A549 (cell line): ENCODE measurements at regions not wholly inside any gene's neighbourhood (a gene's known extent, or its start where the extent isn't known, plus 50 kb on each side); places are given as distances from the start of the nearest gene placed in this dataset.

ENCODE experiments used
- ATAC-seq, 2 experiments: fragments of 200-7000 bp in 1 of 2; fragments of >200 bp in 1 of 2; cut with Nextera tagmentation in 1 of 2; cut with Tn5 transposase in 1 of 2; 3 replicates each; pipeline versions ENCODE4 v1.8.0 to v1.9.1; 2018 to 2020; ENCODE audit warnings: mild to moderate bottlenecking in 1 of 2, moderate library complexity in 1 of 2
- CTCF ChIA-PET: fragments of 300-600 bp; sonication (Branson Sonifier 250); formaldehyde crosslinking; extraction: SDS; loops from one replicate; lab custom pipeline; 2021; ENCODE audit warnings: antibody characterized with exemption, inconsistent platforms; lab: Yijun Ruan, JAX
- POLR2A ChIA-PET: fragments of 350-600 bp; formaldehyde crosslinking; extraction: SDS; loops from one replicate; lab custom pipeline; 2021; ENCODE audit warnings: antibody characterized with exemption, inconsistent platforms; lab: Yijun Ruan, JAX
- DNase-seq, 2 experiments: peaks; one replicate each; pipeline versions ENCODE4 v3.0.0 to v3.0.0-alpha.2; 2011 to 2016; ENCODE audit warnings: low read depth in 1 of 2, low spot score in 1 of 2
- FAIRE-seq: peaks from 2 replicates; lab custom pipeline; 2011; peaks lifted over from hg19 to GRCh38; lab: Jason Lieb, UNC
- H3K27ac ChIP-seq, 2 experiments: fragments of >200 bp; sonication (Bioruptor Twin); formaldehyde crosslinking; 3 replicates each; pipeline ENCODE4 v1.5.1; 2016 to 2017
- H3K4me1 ChIP-seq: fragments of >200 bp; sonication (Bioruptor Twin); formaldehyde crosslinking; 3 replicates; pipeline ENCODE4 v1.6.1; 2016
- H3K4me2 ChIP-seq: fragments of >200 bp; sonication (Bioruptor Twin); formaldehyde crosslinking; 3 replicates; pipeline ENCODE4 v1.6.1; 2016
- H3K4me3 ChIP-seq: fragments of >200 bp; sonication (Bioruptor Twin); formaldehyde crosslinking; 3 replicates; pipeline ENCODE4 v1.5.1; 2016
- H3K9me3 ChIP-seq: fragments of >200 bp; sonication (Bioruptor Twin); formaldehyde crosslinking; 3 replicates; pipeline ENCODE4 v1.6.1; 2016
- ATOH8 ChIP-seq: fragments of 250-450 bp; sonication (Bioruptor Pico); IDR thresholded peaks from 2 replicates; pipeline ENCODE4 v1.5.0; 2020; ENCODE audit warnings: low read depth, mild to moderate bottlenecking, moderate library complexity
- BCL3 ChIP-seq: fragments of >200 bp; sonication (Bioruptor Twin); formaldehyde crosslinking; IDR thresholded peaks from 3 replicates; pipeline ENCODE4 v1.6.1; 2016
- CBX2 ChIP-seq: fragments of 200-600 bp; sonication (generic); IDR thresholded peaks from 2 replicates; pipeline ENCODE4 v1.6.1; 2016; ENCODE audit warnings: low read depth, mild to moderate bottlenecking, borderline replicate concordance
- CHD4 ChIP-seq: fragments of 200-600 bp; sonication (generic); IDR thresholded peaks from 2 replicates; pipeline ENCODE4 v1.6.1; 2016; ENCODE audit warnings: antibody characterized with exemption, mild to moderate bottlenecking, borderline replicate concordance
- ESRRA ChIP-seq: fragments of 150-350 bp; IDR thresholded peaks from 2 replicates; pipeline ENCODE4 v1.6.1; 2014; ENCODE audit warnings: mild to moderate bottlenecking, low read length, borderline replicate concordance
- FOSB ChIP-seq: fragments of 250-450 bp; sonication (Bioruptor Pico); IDR thresholded peaks from 2 replicates; pipeline ENCODE4 v1.5.0; 2020; ENCODE audit warnings: mild to moderate bottlenecking, moderate library complexity
- FOSL2 ChIP-seq, 2 experiments: fragments of 450-650 bp in 1 of 2; fragments of >200 bp in 1 of 2; sonication (Bioruptor Twin) in 1 of 2; formaldehyde crosslinking; IDR thresholded peaks; 2 replicates each; pipeline versions ENCODE4 v1.5.0 to v1.6.1; 2016 to 2020; ENCODE audit warnings: mild to moderate bottlenecking in 1 of 2, moderate library complexity in 1 of 2
- HDAC2 ChIP-seq: fragments of 200-600 bp; sonication (generic); IDR thresholded peaks from 2 replicates; pipeline ENCODE4 v1.6.1; 2016
- HOXA7 ChIP-seq: fragments of 250-450 bp; sonication (Bioruptor Pico); IDR thresholded peaks from 2 replicates; pipeline ENCODE4 v1.5.0; 2020; ENCODE audit warnings: mild to moderate bottlenecking, moderate library complexity
- HOXB13 ChIP-seq: fragments of 250-450 bp; sonication (Bioruptor Pico); IDR thresholded peaks from 2 replicates; pipeline ENCODE4 v1.5.0; 2020; ENCODE audit warnings: low read depth, mild to moderate bottlenecking, moderate library complexity
- JUNB ChIP-seq: fragments of >200 bp; sonication (Bioruptor Twin); formaldehyde crosslinking; IDR thresholded peaks from 2 replicates; pipeline ENCODE4 v1.6.1; 2016
- KDM1A ChIP-seq: fragments of 200-600 bp; sonication (generic); IDR thresholded peaks from 2 replicates; pipeline ENCODE4 v1.6.1; 2016; ENCODE audit warnings: low read depth, mild to moderate bottlenecking
- KDM5A ChIP-seq: fragments of 200-600 bp; sonication (generic); IDR thresholded peaks from 2 replicates; pipeline ENCODE4 v1.6.1; 2016; ENCODE audit warnings: antibody characterized with exemption, mild to moderate bottlenecking
- MAZ ChIP-seq: fragments of 150-350 bp; IDR thresholded peaks from 2 replicates; pipeline ENCODE4 v1.6.1; 2014; ENCODE audit warnings: antibody characterized with exemption, low read depth, low read length, borderline replicate concordance
- MYC ChIP-seq: IDR thresholded peaks from 2 replicates; pipeline ENCODE4 v1.6.1; 2012; ENCODE audit warnings: mild to moderate bottlenecking, inconsistent platforms, low read length, improper control_type of control experiment, borderline replicate concordance
- NR3C1 ChIP-seq: fragments of >200 bp; sonication (Bioruptor Twin); formaldehyde crosslinking; IDR thresholded peaks from 3 replicates; pipeline ENCODE4 v1.6.1; 2017
- PBX3 ChIP-seq: IDR thresholded peaks from 2 replicates; pipeline ENCODE4 v1.6.1; 2012
- POLR2A ChIP-seq: IDR thresholded peaks from 2 replicates; pipeline ENCODE4 v1.6.1; 2012; ENCODE audit warnings: mild to moderate bottlenecking, low read length
- RAD21 ChIP-seq, 2 experiments: fragments of >200 bp in 1 of 2; sonication (Bioruptor Twin) in 1 of 2; formaldehyde crosslinking in 1 of 2; IDR thresholded peaks in 1 of 2; conservative IDR thresholded peaks in 1 of 2; 2 replicates in 1 of 2; 3 replicates in 1 of 2; pipeline ENCODE4 v1.6.1; 2012 to 2018; ENCODE audit warnings: inconsistent platforms in 1 of 2
- RFX5 ChIP-seq: fragments of 450-650 bp; IDR thresholded peaks from 2 replicates; pipeline ENCODE4 v1.7.1; 2014; ENCODE audit warnings: antibody characterized with exemption, mild to moderate bottlenecking, moderate library complexity
- RNF2 ChIP-seq: fragments of 200-600 bp; sonication (generic); IDR thresholded peaks from 2 replicates; pipeline ENCODE4 v1.6.1; 2016; ENCODE audit warnings: low read depth, mild to moderate bottlenecking, antibody characterized with exemption, moderate library complexity, borderline replicate concordance
- SMC3 ChIP-seq: fragments of >200 bp; sonication (Bioruptor Twin); formaldehyde crosslinking; IDR thresholded peaks from 3 replicates; pipeline ENCODE4 v1.6.1; 2018; ENCODE audit warnings: inconsistent platforms
- SREBF2 ChIP-seq: fragments of 450-650 bp; IDR thresholded peaks from 2 replicates; pipeline ENCODE4 v1.6.1; 2014; ENCODE audit warnings: mild to moderate bottlenecking, moderate library complexity
- TP53 ChIP-seq: fragments of 250-450 bp; sonication (Bioruptor Pico); IDR thresholded peaks from 2 replicates; pipeline ENCODE4 v1.5.0; 2021; ENCODE audit warnings: mild to moderate bottlenecking, moderate library complexity
- ZC3H11A ChIP-seq: fragments of 450-650 bp; IDR thresholded peaks from 2 replicates; pipeline ENCODE4 v1.6.1; 2014; ENCODE audit warnings: antibody characterized with exemption, mild to moderate bottlenecking
- ZNF302 ChIP-seq: fragments of 250-450 bp; sonication (Bioruptor Pico); IDR thresholded peaks from 2 replicates; pipeline ENCODE4 v1.9.0; 2021; ENCODE audit warnings: inconsistent platforms, mild to moderate bottlenecking, moderate library complexity
- WGBS: methylation state at CpG from one replicate; pipeline ENCODE4 v1.1.6; 2017; ENCODE audit errors: missing lambda C conversion rate; 5-methylcytosine and 5-hydroxymethylcytosine counted together

DNA sequence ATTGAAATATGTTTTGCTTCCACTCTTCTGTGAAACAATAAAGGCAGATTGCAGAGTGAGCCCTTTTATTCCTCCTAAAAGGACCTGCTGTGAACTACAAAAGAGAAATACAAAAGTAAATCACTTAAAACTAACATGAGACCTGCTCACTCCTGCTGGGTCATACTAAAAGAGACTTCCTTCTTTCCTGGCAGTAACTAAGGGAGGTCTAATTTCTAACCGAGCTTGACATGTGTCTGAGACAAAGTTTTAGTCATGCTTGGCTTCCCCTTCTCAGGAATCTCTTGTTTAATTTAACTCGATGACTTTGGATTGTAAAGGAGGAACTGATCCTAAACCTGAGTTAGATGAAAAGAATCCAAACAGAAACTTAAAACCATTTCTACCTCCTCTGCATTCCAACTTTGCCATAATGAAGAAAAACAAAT is 86.4 kb upstream of the CDH6 start:
- H3K27ac ChIP-seq = no peak overlapping the region
- no peaks in the 10 kb centered on the region for H3K4me1 ChIP-seq
- no peak for DNase-seq
- TF ChIP-seq NR3C1 (no peak), FOSB (CRISPR knock-in tag) (no peak), CBX2 (no peak), BCL3 (no peak), ESRRA (no peak), RAD21 (conservative IDR thresholded peaks at IDR 0.05 in 1 of 2, IDR thresholded peaks at IDR 0.05 in 1 of 2) (no peak), ZNF302 (CRISPR knock-in tag) (no peak), POLR2A (no peak), SMC3 (no peak), TP53 (no peak), MYC (no peak), MAZ (no peak), CHD4 (no peak), FOSL2 (IDR thresholded peaks at IDR 0.05) (no peak), FOSL2 (CRISPR knock-in tag; IDR thresholded peaks at IDR 0.05) (no peak), RNF2 (no peak), HOXB13 (CRISPR knock-in tag) (no peak)
- ATAC-seq = no peak
- WGBS = 7% methylated on average over 2 of the region's 2 CpGs
- CTCF ChIA-PET = no interaction called here
- H3K9me3 ChIP-seq = no peaks in the 10 kb centered on the region
- POLR2A ChIA-PET = no interaction called here
- H3K4me3 ChIP-seq = no peak overlapping the region
- no peak overlapping the region for H3K4me2 ChIP-seq
- no peak for FAIRE-seq

DNA sequence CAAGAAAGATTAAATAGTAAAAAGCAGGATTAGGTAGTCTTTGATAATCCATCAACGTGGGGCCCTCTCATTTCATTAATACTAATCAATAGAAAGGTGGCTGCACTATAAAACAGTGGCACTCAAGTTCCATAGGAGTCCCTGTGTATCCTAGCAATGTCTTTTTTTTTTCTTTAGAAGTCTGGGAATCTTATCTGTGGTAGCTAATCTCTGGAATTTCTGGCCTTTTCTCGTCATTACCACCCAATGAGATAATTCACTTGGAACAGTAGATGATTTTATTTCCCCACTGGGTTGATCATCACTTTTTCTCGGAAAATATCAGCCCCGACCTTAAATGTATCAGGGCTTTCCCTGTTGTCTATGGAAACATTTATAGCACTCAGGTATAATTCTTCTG is 86.8 kb upstream of the CDH6 start:
- H3K4me3 ChIP-seq = no peak overlapping the region
- FAIRE-seq (no peak), DNase-seq (no peak)
- 17% methylated on average over 4 of the region's 4 CpGs for WGBS
- TF ChIP-seq RFX5 = no peak
- TF ChIP-seq KDM5A = no peak
- TF ChIP-seq ESRRA = no peak
- TF ChIP-seq SREBF2 = no peak
- TF ChIP-seq FOSB (CRISPR knock-in tag) = no peak
- TF ChIP-seq ATOH8 (CRISPR knock-in tag) = no peak
- TF ChIP-seq ZC3H11A = no peak
- TF ChIP-seq ZNF302 (CRISPR knock-in tag) = no peak
- TF ChIP-seq KDM1A = no peak
- no peak for TF ChIP-seq FOSL2 (IDR thresholded peaks at IDR 0.05)
- TF ChIP-seq FOSL2 (CRISPR knock-in tag; IDR thresholded peaks at IDR 0.05) = no peak
- TF ChIP-seq HOXA7 (CRISPR knock-in tag) = no peak
- TF ChIP-seq RNF2 = no peak
- TF ChIP-seq JUNB = no peak
- TF ChIP-seq PBX3 = no peak
- no peak for TF ChIP-seq HDAC2
- TF ChIP-seq, all 56 proteins: peak for 0
- Histone ChIP-seq H3K4me1 (no peaks in the 10 kb centered on the region), H3K9me3 (no peaks in the 10 kb centered on the region), H3K4me2 (no peak overlapping the region), H3K27ac (no peak overlapping the region)
- POLR2A ChIA-PET = no interaction called here
- ATAC-seq = no peak
- CTCF ChIA-PET = no interaction called here
